Prostate gland (tissue), 2 donors: ENCODE measurements at regions not wholly inside any gene's neighbourhood (a gene's known extent, or its start where the extent isn't known, plus 50 kb on each side); places are given as distances from the start of the nearest gene placed in this dataset.

Source experiments
- POLR2A ChIP-seq: fragments of 450-650 bp; IDR thresholded peaks from one replicate; pipeline ENCODE4 v1.6.1; 2016; ENCODE audit warnings: antibody characterized with exemption, mild to moderate bottlenecking
- POLR2AphosphoS5 ChIP-seq: sonication (generic); formaldehyde crosslinking; IDR thresholded peaks from one replicate; pipeline ENCODE4 v1.6.1; 2017; ENCODE audit warnings: antibody characterized with exemption
- TF ChIP-seq, protein P1 (sequence below), 4 experiments: fragments of 200-600 bp in 2 of 4; fragments of 450-650 bp in 2 of 4; sonication (generic) in 2 of 4; IDR thresholded peaks; 1 replicate in 3 of 4; 2 replicates in 1 of 4; pipeline ENCODE4 v1.5.1; 2016 to 2019; ENCODE audit warnings: antibody characterized with exemption in 4 of 4, mild to moderate bottlenecking in 2 of 4, moderate library complexity in 2 of 4

DNA sequence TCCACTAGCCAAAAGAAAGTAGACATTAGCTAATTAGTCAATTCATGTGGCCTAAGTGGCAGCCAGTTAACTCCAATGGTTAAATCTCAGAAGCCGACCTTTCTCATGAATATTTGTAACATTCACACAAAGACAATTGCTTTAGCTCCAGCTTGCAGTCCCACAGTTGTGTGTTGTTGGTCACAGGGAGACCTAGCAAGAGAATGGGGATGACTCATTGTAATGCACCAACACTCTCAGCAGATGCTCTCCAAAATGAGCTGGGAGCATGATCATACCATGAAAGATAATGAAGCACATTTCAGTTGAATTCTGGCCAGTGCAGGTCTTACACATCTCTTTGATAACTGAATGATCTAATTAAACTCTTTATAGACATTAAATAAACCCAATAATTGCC lies 160.4 kb downstream of the HLX start:
- TF ChIP-seq POLR2AphosphoS5 = no peak
- TF ChIP-seq POLR2A = no peak
- TF ChIP-seq, protein P1, sequence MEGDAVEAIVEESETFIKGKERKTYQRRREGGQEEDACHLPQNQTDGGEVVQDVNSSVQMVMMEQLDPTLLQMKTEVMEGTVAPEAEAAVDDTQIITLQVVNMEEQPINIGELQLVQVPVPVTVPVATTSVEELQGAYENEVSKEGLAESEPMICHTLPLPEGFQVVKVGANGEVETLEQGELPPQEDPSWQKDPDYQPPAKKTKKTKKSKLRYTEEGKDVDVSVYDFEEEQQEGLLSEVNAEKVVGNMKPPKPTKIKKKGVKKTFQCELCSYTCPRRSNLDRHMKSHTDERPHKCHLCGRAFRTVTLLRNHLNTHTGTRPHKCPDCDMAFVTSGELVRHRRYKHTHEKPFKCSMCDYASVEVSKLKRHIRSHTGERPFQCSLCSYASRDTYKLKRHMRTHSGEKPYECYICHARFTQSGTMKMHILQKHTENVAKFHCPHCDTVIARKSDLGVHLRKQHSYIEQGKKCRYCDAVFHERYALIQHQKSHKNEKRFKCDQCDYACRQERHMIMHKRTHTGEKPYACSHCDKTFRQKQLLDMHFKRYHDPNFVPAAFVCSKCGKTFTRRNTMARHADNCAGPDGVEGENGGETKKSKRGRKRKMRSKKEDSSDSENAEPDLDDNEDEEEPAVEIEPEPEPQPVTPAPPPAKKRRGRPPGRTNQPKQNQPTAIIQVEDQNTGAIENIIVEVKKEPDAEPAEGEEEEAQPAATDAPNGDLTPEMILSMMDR (IDR thresholded peaks at IDR 0.05) = no peak
